Caco-2 (cell line): ENCODE measurements at regions not wholly inside any gene's neighbourhood (a gene's known extent, or its start where the extent isn't known, plus 50 kb on each side); places are given as distances from the start of the nearest gene placed in this dataset.

Source experiments
- BruUV-seq: library from RNA; stranded (reverse); fragments of 400-500 nt; replicated peaks from 2 replicates; lab custom pipeline; 2021; lab: Mats Ljungman, UMichigan
- CTCF ChIA-PET: fragments of 300-600 bp; sonication (Branson Sonifier 250); formaldehyde crosslinking; loops from one replicate; lab custom pipeline; 2022; ENCODE audit warnings: antibody characterized with exemption; lab: Charles Lee
- POLR2A ChIA-PET: fragments of 300-600 bp; sonication (Branson Sonifier 250); formaldehyde crosslinking; loops from one replicate; lab custom pipeline; 2022; ENCODE audit warnings: antibody characterized with exemption; lab: Charles Lee
- DNase-seq, 2 experiments: peaks; one replicate each; pipeline versions ENCODE4 v3.0.0 to v3.0.0-alpha.2; 2020 to 2022
- H3K27me3 ChIP-seq: replicated peaks from 2 replicates; pipeline ENCODE4 v1.6.0; 2011; ENCODE audit warnings: low read length; ENCODE audit not compliant: control insufficient read depth, insufficient read depth
- H3K36me3 ChIP-seq: 2 replicates; pipeline ENCODE4 v1.5.1; 2011; ENCODE audit warnings: low read length; ENCODE audit not compliant: control insufficient read depth, insufficient read depth
- H3K4me1 ChIP-seq: fragments of 250-450 bp; sonication (Bioruptor Pico); 2 replicates; pipeline ENCODE4 v1.5.1; 2020; ENCODE audit warnings: mild to moderate bottlenecking
- H3K4me3 ChIP-seq: 2 replicates; pipeline ENCODE4 v1.5.1; 2011; ENCODE audit warnings: low read depth, mild to moderate bottlenecking, control low read depth, low read length
- H3K9me3 ChIP-seq: fragments of 250-450 bp; sonication (Bioruptor Pico); 2 replicates; pipeline ENCODE4 v1.5.1; 2020; ENCODE audit warnings: mild to moderate bottlenecking, moderate library complexity
- H3K27ac Mint-ChIP-seq: one replicate; pipeline ENCODE4 v1.8.0; 2022; ENCODE audit warnings: mixed read lengths; ENCODE audit not compliant: unreplicated experiment
- H3K27me3 Mint-ChIP-seq: one replicate; pipeline ENCODE4 v1.8.0; 2022; ENCODE audit warnings: mixed read lengths; ENCODE audit not compliant: insufficient read depth, unreplicated experiment
- H3K36me3 Mint-ChIP-seq: one replicate; pipeline ENCODE4 v1.8.0; 2022; ENCODE audit warnings: mild to moderate bottlenecking, mixed read lengths; ENCODE audit not compliant: insufficient read depth, unreplicated experiment
- H3K4me1 Mint-ChIP-seq: one replicate; pipeline ENCODE4 v1.8.0; 2022; ENCODE audit warnings: low read depth, mixed read lengths; ENCODE audit not compliant: unreplicated experiment
- H3K4me3 Mint-ChIP-seq: one replicate; pipeline ENCODE4 v1.8.0; 2022; ENCODE audit warnings: mild to moderate bottlenecking, moderate library complexity, mixed read lengths; ENCODE audit not compliant: unreplicated experiment
- H3K9me3 Mint-ChIP-seq: one replicate; pipeline ENCODE4 v1.8.0; 2022; ENCODE audit warnings: mixed read lengths; ENCODE audit not compliant: unreplicated experiment
- CTCF ChIP-seq, 2 experiments: fragments of 200-600 bp in 1 of 2; IDR thresholded peaks; 1 replicate in 1 of 2; 2 replicates in 1 of 2; pipeline versions ENCODE4 v1.5.1 to v1.8.0; 2011 to 2022; ENCODE audit warnings: antibody characterized with exemption in 1 of 2, control low read depth in 1 of 2, inconsistent platforms in 1 of 2, low read depth in 1 of 2, low read length in 1 of 2, mild to moderate bottlenecking in 1 of 2, moderate library complexity in 1 of 2; ENCODE audit not compliant: insufficient read depth in 1 of 2, severe bottlenecking in 1 of 2, unreplicated experiment in 1 of 2
- intact Hi-C: fragments of 100-400 bp; cut with micrococcal nuclease; formaldehyde crosslinking; loops from one replicate; pipeline ENCODE4 v1.10.0; 2022; ENCODE audit not compliant: unreplicated experiment

- no peaks in the 10 kb centered on the region for H3K27me3 ChIP-seq
- ChIA-PET CTCF (no interaction called here), POLR2A (no interaction called here)
- H3K27me3 Mint-ChIP-seq = no peaks in the 10 kb centered on the region
- no peaks in the 10 kb centered on the region for H3K36me3 ChIP-seq
- intact Hi-C loops = no loop called here
- no peaks in the 10 kb centered on the region for H3K4me1 ChIP-seq
- no peak overlapping the region for H3K4me3 Mint-ChIP-seq
- H3K4me1 Mint-ChIP-seq = no peaks in the 10 kb centered on the region
- no TSS peak for BruUV-seq
- H3K9me3 Mint-ChIP-seq = no peaks in the 10 kb centered on the region
- DNase-seq = no peak
- no peak for TF ChIP-seq CTCF (IDR thresholded peaks at IDR 0.05; ENCODE audit: insufficient read depth in 1 of 2, low read depth in 1 of 2, low read length in 1 of 2, severe bottlenecking in 1 of 2, unreplicated experiment in 1 of 2)
- no peaks in the 10 kb centered on the region for H3K9me3 ChIP-seq
- no peaks in the 10 kb centered on the region for H3K36me3 Mint-ChIP-seq
- no peak overlapping the region for H3K4me3 ChIP-seq
- H3K27ac Mint-ChIP-seq = no peak overlapping the region
Measured at GRCh38 chr4:67091673-67092072, 453.6 kb downstream of the CENPC start.

GRCh38 chr4:67087897-67088296 lies 457.4 kb downstream of the CENPC start:
- peak in 1 of 2 experiments; percentile 55 for DNase-seq
- Histone ChIP-seq H3K4me3 (no peak overlapping the region), H3K4me1 (no peaks in the 10 kb centered on the region), H3K27me3 (no peaks in the 10 kb centered on the region), H3K9me3 (no peaks in the 10 kb centered on the region), H3K36me3 (no peaks in the 10 kb centered on the region)
- peak in 1 of 2 experiments; percentile 52 for TF ChIP-seq CTCF (IDR thresholded peaks at IDR 0.05; ENCODE audit: insufficient read depth in 1 of 2, low read depth in 1 of 2, low read length in 1 of 2, severe bottlenecking in 1 of 2, unreplicated experiment in 1 of 2)
- no peaks in the 10 kb centered on the region for H3K27me3 Mint-ChIP-seq
- ChIA-PET CTCF (interaction anchor here (0.9 to 1.0 kb wide), 2 partner anchors 12 to 239 kb away, joined by 3 to 5 read pairs; no protein-coding TSS in a partner anchor), POLR2A (no interaction called here)
- no peaks in the 10 kb centered on the region for H3K36me3 Mint-ChIP-seq
- H3K4me1 Mint-ChIP-seq = no peaks in the 10 kb centered on the region
- no peaks in the 10 kb centered on the region for H3K9me3 Mint-ChIP-seq
- intact Hi-C loops = loop anchor here (1.0 to 10.0 kb wide), 3 partner anchors 66 to 307 kb away; no protein-coding TSS in a partner anchor
- no peak overlapping the region for H3K27ac Mint-ChIP-seq
- no TSS peak for BruUV-seq
- H3K4me3 Mint-ChIP-seq = no peak overlapping the region

GRCh38 chr4:67084783-67085182 lies 460.5 kb downstream of the CENPC start:
- H3K36me3 Mint-ChIP-seq = no peaks in the 10 kb centered on the region
- H3K36me3 ChIP-seq = no peaks in the 10 kb centered on the region
- H3K27me3 Mint-ChIP-seq = no peaks in the 10 kb centered on the region
- H3K4me1 Mint-ChIP-seq = no peaks in the 10 kb centered on the region
- no peaks in the 10 kb centered on the region for H3K9me3 ChIP-seq
- DNase-seq = no peak
- ChIA-PET POLR2A (no interaction called here), CTCF (no interaction called here)
- no peak overlapping the region for H3K4me3 Mint-ChIP-seq
- no peaks in the 10 kb centered on the region for H3K9me3 Mint-ChIP-seq
- no peak overlapping the region for H3K27ac Mint-ChIP-seq
- no TSS peak for BruUV-seq
- H3K4me3 ChIP-seq = no peak overlapping the region
- H3K27me3 ChIP-seq = no peaks in the 10 kb centered on the region
- intact Hi-C loops = loop anchor here (5.0 to 10.0 kb wide), 2 partner anchors 62 to 310 kb away; no protein-coding TSS in a partner anchor
- no peaks in the 10 kb centered on the region for H3K4me1 ChIP-seq
- TF ChIP-seq CTCF (IDR thresholded peaks at IDR 0.05; ENCODE audit: insufficient read depth in 1 of 2, low read depth in 1 of 2, low read length in 1 of 2, severe bottlenecking in 1 of 2, unreplicated experiment in 1 of 2) = no peak
